ENCODE measurements at regions not wholly inside any gene's neighbourhood (a gene's known extent, or its start where the extent isn't known, plus 50 kb on each side); places are given as distances from the start of the nearest gene placed in this dataset.
"Not testable (repeated sequence)": the region's sequence is repeated elsewhere in the genome, so short reads cannot be mapped to it uniquely, and the experiment has no call there.

DNA sequence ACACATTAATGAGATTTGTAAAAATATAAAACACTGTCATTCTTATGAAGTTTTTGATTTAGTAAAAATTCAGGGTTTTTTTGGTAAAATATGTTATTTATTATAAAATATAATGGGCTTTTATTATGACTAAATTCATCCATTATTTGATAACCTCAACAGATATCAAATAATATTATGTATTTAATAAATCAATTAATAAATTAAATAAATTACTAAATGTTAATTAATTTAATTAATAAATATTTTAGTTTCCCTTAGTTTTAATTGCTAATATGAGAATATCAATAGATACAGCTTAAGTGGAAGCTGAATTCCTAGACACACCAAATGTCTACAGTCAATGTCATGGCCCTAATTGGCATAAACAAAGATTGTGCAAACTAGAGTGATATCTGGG, 82.3 kb upstream of the DGKG start:
- no peaks in the 10 kb centered on the region for H3K4me1 ChIP-seq
- no peaks in the 10 kb centered on the region for H3K36me3 ChIP-seq
- intact Hi-C loops (cut with DNase I; ENCODE audit: low total_unique reads), result no loop called here
- DNase-seq, result no peak
- no peaks in the 10 kb centered on the region for H3K27me3 ChIP-seq
- no peak overlapping the region for H3K27ac ChIP-seq
- TF ChIP-seq, protein P1, sequence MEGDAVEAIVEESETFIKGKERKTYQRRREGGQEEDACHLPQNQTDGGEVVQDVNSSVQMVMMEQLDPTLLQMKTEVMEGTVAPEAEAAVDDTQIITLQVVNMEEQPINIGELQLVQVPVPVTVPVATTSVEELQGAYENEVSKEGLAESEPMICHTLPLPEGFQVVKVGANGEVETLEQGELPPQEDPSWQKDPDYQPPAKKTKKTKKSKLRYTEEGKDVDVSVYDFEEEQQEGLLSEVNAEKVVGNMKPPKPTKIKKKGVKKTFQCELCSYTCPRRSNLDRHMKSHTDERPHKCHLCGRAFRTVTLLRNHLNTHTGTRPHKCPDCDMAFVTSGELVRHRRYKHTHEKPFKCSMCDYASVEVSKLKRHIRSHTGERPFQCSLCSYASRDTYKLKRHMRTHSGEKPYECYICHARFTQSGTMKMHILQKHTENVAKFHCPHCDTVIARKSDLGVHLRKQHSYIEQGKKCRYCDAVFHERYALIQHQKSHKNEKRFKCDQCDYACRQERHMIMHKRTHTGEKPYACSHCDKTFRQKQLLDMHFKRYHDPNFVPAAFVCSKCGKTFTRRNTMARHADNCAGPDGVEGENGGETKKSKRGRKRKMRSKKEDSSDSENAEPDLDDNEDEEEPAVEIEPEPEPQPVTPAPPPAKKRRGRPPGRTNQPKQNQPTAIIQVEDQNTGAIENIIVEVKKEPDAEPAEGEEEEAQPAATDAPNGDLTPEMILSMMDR (IDR thresholded peaks at IDR 0.05), result no peak
- no peaks in the 10 kb centered on the region for H3K9me3 ChIP-seq
- no peak overlapping the region for H3K4me3 ChIP-seq

DNA sequence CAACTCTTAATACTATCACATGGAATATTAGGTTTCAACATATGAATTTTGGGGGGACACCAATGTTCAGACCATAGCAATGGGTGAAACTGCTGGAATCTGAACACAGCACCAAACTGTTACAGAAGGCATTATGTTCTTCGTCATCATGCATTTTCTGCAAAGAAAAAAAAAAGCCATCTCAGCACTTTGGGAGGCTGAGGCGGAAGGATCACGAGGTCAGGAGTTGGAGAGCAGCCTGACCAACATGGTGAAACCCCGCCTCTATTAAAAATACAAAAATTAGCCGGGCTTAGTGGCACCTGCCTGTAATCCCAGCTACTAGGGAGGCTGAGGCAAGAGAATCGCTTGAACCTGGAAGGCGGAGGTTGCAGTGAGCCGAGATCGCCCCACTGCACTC, 80.9 kb upstream of the DGKG start:
- H3K36me3 ChIP-seq; H3K27me3 ChIP-seq; H3K4me3 ChIP-seq; H3K4me1 ChIP-seq; DNase-seq; intact Hi-C loops (cut with DNase I; ENCODE audit: low total_unique reads); H3K27ac ChIP-seq; H3K9me3 ChIP-seq: not testable (repeated sequence)

DNA sequence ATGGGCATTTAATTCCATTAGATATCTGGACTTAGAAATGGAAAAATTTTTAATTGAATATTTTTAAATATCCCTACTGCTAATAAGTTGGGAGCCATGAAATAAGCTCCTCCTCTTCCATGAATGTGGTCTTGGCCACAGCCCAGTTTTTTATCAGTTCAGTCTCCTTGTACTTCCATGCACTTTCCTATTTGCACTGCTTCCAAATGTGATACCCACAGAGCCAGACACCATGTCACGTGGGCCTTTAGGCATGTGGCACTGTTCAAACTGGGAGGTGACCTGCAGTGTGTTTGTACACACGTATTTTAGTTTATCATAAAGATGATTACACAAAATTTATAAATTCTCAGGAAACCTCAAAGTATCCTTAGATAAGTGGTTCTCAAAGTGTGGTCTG, 80.1 kb upstream of the DGKG start:
- no peak overlapping the region for H3K27ac ChIP-seq
- no peak overlapping the region for H3K4me3 ChIP-seq
- no peaks in the 10 kb centered on the region for H3K9me3 ChIP-seq
- H3K4me1 ChIP-seq, result no peaks in the 10 kb centered on the region
- H3K27me3 ChIP-seq, result no peaks in the 10 kb centered on the region
- TF ChIP-seq, protein P1 (IDR thresholded peaks at IDR 0.05), result no peak
- H3K36me3 ChIP-seq, result no peaks in the 10 kb centered on the region
- no peak for DNase-seq
- intact Hi-C loops (cut with DNase I; ENCODE audit: low total_unique reads), result no loop called here

DNA sequence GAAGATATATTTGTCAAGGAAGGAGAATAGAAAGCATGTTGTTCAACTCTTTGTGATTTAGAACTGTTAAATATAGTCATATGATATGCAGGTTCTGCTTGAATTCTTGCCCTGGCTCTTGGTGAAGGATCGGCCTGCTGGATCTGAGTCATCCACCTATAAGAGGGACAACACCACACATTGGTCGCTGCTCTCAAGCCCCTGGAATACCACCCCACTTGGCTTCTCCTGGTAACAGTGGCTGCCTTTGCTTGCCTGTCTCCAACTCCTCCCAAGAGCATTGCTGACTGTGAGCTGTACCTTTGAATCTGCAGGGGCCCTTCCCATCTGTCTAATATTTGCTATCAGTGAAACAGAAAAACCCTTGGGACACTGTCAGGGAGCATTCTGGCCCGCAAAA, 78.9 kb upstream of the DGKG start:
- Histone ChIP-seq H3K4me3 (no peak overlapping the region), H3K27ac (no peak overlapping the region), H3K27me3 (no peaks in the 10 kb centered on the region), H3K4me1 (no peaks in the 10 kb centered on the region), H3K9me3 (no peaks in the 10 kb centered on the region), H3K36me3 (no peaks in the 10 kb centered on the region)
- no peak for DNase-seq
- intact Hi-C loops (cut with DNase I; ENCODE audit: low total_unique reads), result no loop called here
- TF ChIP-seq, protein P1 (IDR thresholded peaks at IDR 0.05), result no peak

DNA sequence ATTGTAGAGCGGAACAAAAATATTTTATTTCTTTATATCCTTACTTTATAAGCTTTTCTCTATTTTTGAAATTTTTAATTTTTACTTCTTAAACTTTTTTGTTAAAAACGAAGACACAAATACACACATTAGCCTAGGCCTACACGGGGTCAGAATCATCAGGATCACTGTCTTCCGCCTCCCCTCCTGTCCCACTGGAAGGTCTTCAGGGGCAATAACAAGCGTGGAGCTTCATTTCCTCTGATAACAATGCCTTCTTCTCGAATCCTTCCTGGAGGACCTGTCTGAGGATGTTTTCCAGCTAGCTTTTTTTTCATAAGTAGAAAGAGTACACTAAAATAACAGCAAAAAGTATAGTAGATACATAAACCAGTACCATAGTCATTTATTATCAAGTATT, 77.7 kb upstream of the DGKG start:
- TF ChIP-seq, protein P1 (IDR thresholded peaks at IDR 0.05), result no peak
- Histone ChIP-seq H3K27ac (no peak overlapping the region), H3K36me3 (no peaks in the 10 kb centered on the region), H3K4me1 (no peaks in the 10 kb centered on the region), H3K27me3 (no peaks in the 10 kb centered on the region), H3K9me3 (no peaks in the 10 kb centered on the region), H3K4me3 (no peak overlapping the region)
- DNase-seq, result no peak
- intact Hi-C loops (cut with DNase I; ENCODE audit: low total_unique reads), result no loop called here

DNA sequence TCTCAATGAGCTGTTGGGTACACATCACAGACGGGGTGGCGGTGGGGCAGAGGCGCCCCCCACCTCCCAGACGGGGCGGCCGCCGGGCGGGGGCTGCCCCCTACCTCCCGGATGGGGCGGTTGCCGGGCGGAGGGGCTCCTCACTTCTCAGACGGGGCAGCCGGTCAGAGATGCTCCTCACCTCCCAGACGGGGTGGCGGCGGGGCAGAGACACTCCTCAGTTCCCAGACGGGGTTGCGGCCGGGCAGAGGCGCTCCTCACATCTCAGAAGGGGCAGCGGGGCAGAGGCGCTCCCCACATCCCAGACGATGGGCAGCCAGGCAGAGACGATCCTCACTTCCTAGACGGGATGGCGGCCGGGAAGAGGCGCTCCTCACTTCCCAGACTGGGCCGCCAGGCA, 73.3 kb upstream of the DGKG start:
- H3K27ac ChIP-seq; H3K9me3 ChIP-seq; H3K36me3 ChIP-seq; H3K27me3 ChIP-seq; intact Hi-C loops (cut with DNase I; ENCODE audit: low total_unique reads); DNase-seq; H3K4me3 ChIP-seq; H3K4me1 ChIP-seq: not testable (repeated sequence)

DNA sequence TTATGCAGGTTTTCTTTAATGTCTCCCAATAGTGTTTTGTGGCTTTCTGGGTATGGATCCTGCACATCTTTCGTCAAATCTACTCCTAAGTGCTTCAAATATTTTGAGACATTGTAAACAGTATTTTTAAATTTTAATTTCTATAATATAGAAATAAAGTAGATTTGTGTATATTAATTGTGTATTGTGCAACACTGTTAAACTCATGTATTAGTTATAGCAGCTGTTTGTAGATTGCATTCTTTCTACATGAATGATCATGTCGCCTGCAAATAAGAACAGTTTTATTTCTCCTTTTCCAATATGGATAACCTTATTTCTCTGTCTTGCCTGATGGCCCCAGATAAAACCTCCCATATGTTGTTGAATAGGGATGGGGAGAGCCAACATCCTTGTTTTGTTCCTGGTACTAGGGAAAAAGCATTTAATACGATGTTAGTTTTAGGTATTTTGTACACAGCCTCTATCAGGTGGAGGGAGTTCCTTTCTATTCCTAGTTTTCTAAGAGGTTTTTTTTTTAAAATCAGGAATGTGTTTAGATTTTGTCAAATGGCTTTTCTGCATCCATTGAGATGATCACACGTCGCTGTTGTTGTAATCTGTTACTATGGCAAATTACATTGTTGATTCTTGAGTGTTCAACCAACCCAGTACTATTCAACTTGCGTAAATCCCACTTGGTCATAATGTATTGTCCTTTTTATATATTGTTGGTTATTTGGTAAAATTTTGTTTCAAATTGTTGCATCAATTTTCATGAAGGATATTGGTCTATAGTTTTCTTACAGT, 71.1 kb upstream of the DGKG start:
- no peak overlapping the region for H3K27ac ChIP-seq
- no peaks in the 10 kb centered on the region for H3K9me3 ChIP-seq
- H3K4me3 ChIP-seq, result no peak overlapping the region
- H3K4me1 ChIP-seq, result peaks cover 0 to under 1% (median 0%) of the 10 kb centered on the region in 4 donors
- H3K36me3 ChIP-seq, result no peaks in the 10 kb centered on the region
- no peak for DNase-seq
- intact Hi-C loops (cut with DNase I; ENCODE audit: low total_unique reads), result no loop called here
- no peaks in the 10 kb centered on the region for H3K27me3 ChIP-seq
- TF ChIP-seq, protein P1 (IDR thresholded peaks at IDR 0.05), result no peak
